Mesendoderm (in vitro differentiated cells): ENCODE measurements at regions not wholly inside any gene's neighbourhood (a gene's known extent, or its start where the extent isn't known, plus 50 kb on each side); places are given as distances from the start of the nearest gene placed in this dataset.

Source experiments
- DNase-seq: peaks from one replicate; pipeline ENCODE4 v3.0.0; 2013
- H2AK5ac ChIP-seq: 2 replicates; pipeline ENCODE4 v1.6.1; 2013; ENCODE audit warnings: low read length, inconsistent platforms
- H2BK120ac ChIP-seq: 2 replicates; pipeline ENCODE4 v1.6.1; 2013; ENCODE audit warnings: low read depth, mild to moderate bottlenecking, low read length, moderate library complexity, mixed read lengths
- H2BK15ac ChIP-seq: replicated peaks from 2 replicates; pipeline ENCODE4 v1.6.1; 2013; ENCODE audit warnings: low read depth, mild to moderate bottlenecking, moderate library complexity
- H2BK5ac ChIP-seq: 2 replicates; pipeline ENCODE4 v1.6.1; 2013; ENCODE audit warnings: low read length, inconsistent platforms
- H3K18ac ChIP-seq: 2 replicates; pipeline ENCODE4 v1.6.1; 2013; ENCODE audit warnings: mild to moderate bottlenecking, low read length, mixed read lengths
- H3K23ac ChIP-seq: one replicate; pipeline ENCODE4 v1.6.1; 2013; ENCODE audit warnings: low read length
- H3K27ac ChIP-seq: 2 replicates; pipeline ENCODE4 v1.5.1; 2013; ENCODE audit warnings: low read depth, mild to moderate bottlenecking, inconsistent platforms, low read length, moderate library complexity
- H3K27me3 ChIP-seq: 2 replicates; pipeline ENCODE4 v1.6.1; 2013; ENCODE audit warnings: low read length, control low read depth, mild to moderate bottlenecking, inconsistent platforms; ENCODE audit not compliant: insufficient read depth, poor library complexity
- H3K36me3 ChIP-seq: 2 replicates; pipeline ENCODE4 v1.6.1; 2013; ENCODE audit warnings: low read length, inconsistent platforms; ENCODE audit not compliant: control insufficient read depth, insufficient read depth
- H3K4ac ChIP-seq: one replicate; pipeline ENCODE4 v1.6.1; 2013; ENCODE audit warnings: low read depth, mild to moderate bottlenecking, low read length, moderate library complexity
- H3K4me1 ChIP-seq: 2 replicates; pipeline ENCODE4 v1.6.1; 2013; ENCODE audit warnings: low read depth, low read length, inconsistent platforms; ENCODE audit not compliant: control insufficient read depth
- H3K4me2 ChIP-seq: 2 replicates; pipeline ENCODE4 v1.6.1; 2013; ENCODE audit warnings: low read length
- H3K4me3 ChIP-seq: 2 replicates; pipeline ENCODE4 v1.5.1; 2013; ENCODE audit warnings: mild to moderate bottlenecking, low read length
- H3K56ac ChIP-seq: one replicate; pipeline ENCODE4 v1.6.1; 2013; ENCODE audit warnings: low read length
- H3K79me1 ChIP-seq: 2 replicates; pipeline ENCODE4 v1.6.1; 2013; ENCODE audit warnings: low read length, inconsistent platforms
- H3K79me2 ChIP-seq: 2 replicates; pipeline ENCODE4 v1.6.1; 2013; ENCODE audit warnings: mild to moderate bottlenecking, low read length; ENCODE audit not compliant: control insufficient read depth, insufficient read depth
- H3K9ac ChIP-seq: 2 replicates; pipeline ENCODE4 v1.6.1; 2013; ENCODE audit warnings: low read length, inconsistent platforms
- H4K5ac ChIP-seq: one replicate; pipeline ENCODE4 v1.6.1; 2013; ENCODE audit warnings: low read length
- H4K8ac ChIP-seq: one replicate; pipeline ENCODE4 v1.6.1; 2013; ENCODE audit warnings: low read depth, mild to moderate bottlenecking, control low read depth, low read length, moderate library complexity
- WGBS: extraction: QIAGEN DNeasy Blood & Tissue Kit; methylation state at CpG from one replicate; pipeline ENCODE4 v1.1.7; 2013; ENCODE audit warnings: low lambda C conversion rate, missing lambda C conversion rate; ENCODE audit not compliant: insufficient coverage; ENCODE audit errors: extremely low coverage; 5-methylcytosine and 5-hydroxymethylcytosine counted together

DNA sequence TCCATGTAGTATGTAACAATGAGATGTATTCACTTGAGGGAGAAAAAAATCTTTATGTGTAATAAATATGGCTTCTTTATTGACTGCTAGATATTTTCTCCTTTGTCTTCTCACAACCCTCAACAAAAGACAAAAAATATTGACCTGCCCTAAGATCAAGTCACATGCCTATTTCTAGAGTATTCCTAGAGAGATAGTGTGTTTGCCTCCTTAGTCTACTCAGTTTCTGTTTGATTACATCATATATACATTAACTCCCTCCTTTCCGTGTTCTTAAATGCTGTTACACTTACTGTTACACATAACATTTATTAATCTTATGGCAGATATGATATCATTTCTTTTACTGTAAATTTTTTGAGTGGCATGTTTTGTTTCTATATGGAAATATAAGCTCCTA, 281.6 kb upstream of the RGS18 start:
- Histone ChIP-seq H3K36me3 (no peaks in the 10 kb centered on the region), H3K79me1 (no peaks in the 10 kb centered on the region), H3K27me3 (no peaks in the 10 kb centered on the region), H3K27ac (no peak overlapping the region), H3K23ac (no peak overlapping the region), H3K4me2 (no peak overlapping the region), H3K9ac (no peak overlapping the region), H2BK15ac (no peak overlapping the region), H3K18ac (no peak overlapping the region), H3K4me1 (no peaks in the 10 kb centered on the region), H2AK5ac (no peak overlapping the region), H2BK120ac (no peak overlapping the region), H3K56ac (no peak overlapping the region), H2BK5ac (no peak overlapping the region), H3K79me2 (no peaks in the 10 kb centered on the region), H4K8ac (no peak overlapping the region), H4K5ac (no peak overlapping the region), H3K4ac (no peak overlapping the region), H3K4me3 (no peak overlapping the region)
- no CpG with 5 or more reads among the region's 1 CpG for WGBS
- no peak for DNase-seq

DNA sequence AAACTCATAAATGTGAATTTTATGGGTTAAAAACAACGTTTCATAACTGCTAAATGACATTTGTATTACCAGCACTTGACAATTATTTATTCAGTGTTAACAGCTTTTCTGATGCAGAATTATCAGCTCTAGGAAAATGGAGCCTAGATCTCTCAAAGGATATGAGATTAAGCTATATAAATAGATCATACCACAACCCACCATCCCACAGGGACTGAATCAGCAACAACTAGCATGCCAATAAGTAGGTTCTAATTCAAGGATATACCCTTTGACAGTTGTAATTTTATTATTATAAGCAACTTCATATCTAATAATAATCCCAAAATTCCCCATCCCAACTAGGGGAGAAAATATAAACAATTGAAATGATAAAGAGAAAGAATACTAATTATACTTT, 275.4 kb upstream of the RGS18 start:
- Histone ChIP-seq H3K9ac (no peak overlapping the region), H4K5ac (no peak overlapping the region), H3K27ac (no peak overlapping the region), H2BK15ac (no peak overlapping the region), H3K4me3 (no peak overlapping the region), H2BK120ac (no peak overlapping the region), H3K56ac (no peak overlapping the region), H4K8ac (no peak overlapping the region), H3K36me3 (no peaks in the 10 kb centered on the region), H3K4me1 (no peaks in the 10 kb centered on the region), H3K4me2 (no peak overlapping the region), H3K27me3 (no peaks in the 10 kb centered on the region), H2BK5ac (no peak overlapping the region), H3K4ac (no peak overlapping the region), H3K79me2 (no peaks in the 10 kb centered on the region), H3K79me1 (no peaks in the 10 kb centered on the region), H3K23ac (no peak overlapping the region), H2AK5ac (no peak overlapping the region), H3K18ac (no peak overlapping the region)
- no CpG with 5 or more reads among the region's 1 CpG for WGBS
- no peak for DNase-seq

- Histone ChIP-seq H2BK15ac (no peak overlapping the region), H2BK120ac (no peak overlapping the region), H3K27ac (no peak overlapping the region), H3K56ac (no peak overlapping the region), H3K4me1 (no peaks in the 10 kb centered on the region), H3K4ac (no peak overlapping the region), H3K79me2 (no peaks in the 10 kb centered on the region), H2AK5ac (no peak overlapping the region), H4K8ac (no peak overlapping the region), H3K36me3 (no peaks in the 10 kb centered on the region), H3K23ac (no peak overlapping the region), H2BK5ac (no peak overlapping the region), H3K18ac (no peak overlapping the region), H3K27me3 (no peaks in the 10 kb centered on the region), H3K9ac (no peak overlapping the region), H3K4me3 (no peak overlapping the region), H4K5ac (no peak overlapping the region), H3K4me2 (no peak overlapping the region), H3K79me1 (no peaks in the 10 kb centered on the region)
- DNase-seq, result no peak
Observed at GRCh38 chr1:191886977-191887376, 271.3 kb upstream of the RGS18 start.

DNA sequence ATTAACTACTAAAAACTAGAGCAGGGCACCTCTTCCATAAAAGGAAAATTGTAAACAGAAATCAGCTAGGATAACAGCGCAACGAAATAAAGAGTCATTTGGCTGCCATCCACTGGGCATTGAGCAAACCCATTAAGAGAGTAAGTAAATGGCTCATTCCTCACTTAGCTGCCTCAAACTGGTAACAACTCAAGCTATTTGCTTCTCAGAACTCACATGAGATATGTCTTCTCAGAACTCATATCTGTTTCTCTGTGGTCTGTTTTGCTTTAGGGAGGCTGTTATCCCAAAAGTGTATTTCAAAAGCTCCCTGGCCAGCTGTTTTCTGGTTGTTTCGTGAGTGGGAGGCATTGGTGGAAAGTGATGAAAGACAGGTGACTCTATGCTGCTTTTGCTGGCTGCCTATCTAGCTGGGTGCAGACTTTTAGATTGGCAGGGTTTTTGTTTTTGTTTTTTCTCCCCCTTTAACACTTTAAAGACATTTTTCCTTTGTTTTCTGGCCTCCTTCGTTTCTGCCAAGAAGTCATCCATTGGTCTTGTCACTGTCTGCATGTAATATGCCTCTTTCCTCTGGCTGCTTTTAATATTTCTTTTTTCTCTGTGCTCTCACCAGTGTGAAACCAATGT, 269.2 kb upstream of the RGS18 start:
- no peak overlapping the region for H3K4me2 ChIP-seq
- H3K4me1 ChIP-seq, result no peaks in the 10 kb centered on the region
- H4K5ac ChIP-seq, result no peak overlapping the region
- no peak overlapping the region for H3K4me3 ChIP-seq
- no peak overlapping the region for H3K9ac ChIP-seq
- H3K27me3 ChIP-seq, result no peaks in the 10 kb centered on the region
- H3K4ac ChIP-seq, result no peak overlapping the region
- H2AK5ac ChIP-seq, result no peak overlapping the region
- H3K18ac ChIP-seq, result no peak overlapping the region
- H2BK15ac ChIP-seq, result no peak overlapping the region
- no peaks in the 10 kb centered on the region for H3K36me3 ChIP-seq
- no peak overlapping the region for H4K8ac ChIP-seq
- no CpG with 5 or more reads among the region's 4 CpGs for whole genome bisulfite sequencing
- H3K27ac ChIP-seq, result no peak overlapping the region
- no peak overlapping the region for H3K56ac ChIP-seq
- H2BK120ac ChIP-seq, result no peak overlapping the region
- H3K23ac ChIP-seq, result no peak overlapping the region
- H2BK5ac ChIP-seq, result no peak overlapping the region
- no peaks in the 10 kb centered on the region for H3K79me2 ChIP-seq
- no peaks in the 10 kb centered on the region for H3K79me1 ChIP-seq
- no peak for DNase-seq

DNA sequence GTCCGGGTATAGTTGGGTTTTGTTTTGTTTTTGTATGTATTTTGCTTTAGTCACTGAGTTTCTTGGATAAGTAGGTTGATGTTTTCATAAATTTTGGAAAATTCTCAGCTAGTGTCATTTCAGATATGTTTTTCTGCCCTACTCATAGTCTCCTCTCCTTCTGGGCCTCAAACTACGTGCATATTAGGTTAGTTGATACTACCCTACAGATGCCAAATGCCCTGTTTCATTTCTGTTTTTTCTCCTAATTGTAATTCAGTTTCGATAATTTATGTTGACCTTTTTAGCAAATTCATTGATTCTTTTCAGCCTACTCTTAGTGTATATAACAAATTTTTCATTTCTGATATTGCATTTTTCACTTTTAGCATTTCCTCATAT, 268.6 kb upstream of the RGS18 start:
- Histone ChIP-seq H2AK5ac (no peak overlapping the region), H3K36me3 (no peaks in the 10 kb centered on the region), H3K27me3 (no peaks in the 10 kb centered on the region), H3K79me2 (no peaks in the 10 kb centered on the region), H2BK120ac (no peak overlapping the region), H3K4me3 (no peak overlapping the region), H3K4me2 (no peak overlapping the region), H3K18ac (no peak overlapping the region), H3K79me1 (no peaks in the 10 kb centered on the region), H3K56ac (no peak overlapping the region), H3K4me1 (no peaks in the 10 kb centered on the region), H4K8ac (no peak overlapping the region), H3K23ac (no peak overlapping the region), H3K27ac (no peak overlapping the region), H3K4ac (no peak overlapping the region), H2BK15ac (no peak overlapping the region), H4K5ac (no peak overlapping the region), H2BK5ac (no peak overlapping the region), H3K9ac (no peak overlapping the region)
- no peak for DNase-seq
- WGBS, result no CpG with 5 or more reads among the region's 3 CpGs

GRCh38 chr1:191890433-191891088, 267.7 kb upstream of the RGS18 start:
- Histone ChIP-seq H4K8ac (no peak overlapping the region), H3K9ac (no peak overlapping the region)
- no CpG with 5 or more reads among the region's 3 CpGs for WGBS

More at GRCh38 chr1:191890433-191891088, 267.7 kb upstream of the RGS18 start:
- Histone ChIP-seq H3K36me3 (no peaks in the 10 kb centered on the region), H3K79me2 (no peaks in the 10 kb centered on the region), H3K23ac (no peak overlapping the region), H3K56ac (no peak overlapping the region), H2BK15ac (no peak overlapping the region), H2BK5ac (no peak overlapping the region), H3K27me3 (no peaks in the 10 kb centered on the region), H3K4ac (no peak overlapping the region), H4K5ac (no peak overlapping the region), H2BK120ac (no peak overlapping the region), H3K79me1 (no peaks in the 10 kb centered on the region), H3K27ac (no peak overlapping the region), H3K4me1 (peaks cover under 1% of the 10 kb centered on the region), H3K4me2 (no peak overlapping the region), H3K4me3 (no peak overlapping the region), H3K18ac (no peak overlapping the region), H2AK5ac (no peak overlapping the region)
- DNase-seq, result no peak
